GM19372 (cell line): ENCODE measurements at regions not wholly inside any gene's neighbourhood (a gene's known extent, or its start where the extent isn't known, plus 50 kb on each side); places are given as distances from the start of the nearest gene placed in this dataset.
"Not testable (repeated sequence)": the region's sequence is repeated elsewhere in the genome, so short reads cannot be mapped to it uniquely, and the experiment has no call there.

Experiments
- ATAC-seq: cut with Tn5 transposase; IDR thresholded peaks from one replicate; pipeline ENCODE4 v1.9.1; 2021; ENCODE audit warnings: mild to moderate bottlenecking, low read depth, moderate library complexity; ENCODE audit not compliant: unreplicated experiment

GRCh38 chr9:22216730-22217172, 207.6 kb upstream of the CDKN2B start:
- ATAC-seq = no peak

DNA sequence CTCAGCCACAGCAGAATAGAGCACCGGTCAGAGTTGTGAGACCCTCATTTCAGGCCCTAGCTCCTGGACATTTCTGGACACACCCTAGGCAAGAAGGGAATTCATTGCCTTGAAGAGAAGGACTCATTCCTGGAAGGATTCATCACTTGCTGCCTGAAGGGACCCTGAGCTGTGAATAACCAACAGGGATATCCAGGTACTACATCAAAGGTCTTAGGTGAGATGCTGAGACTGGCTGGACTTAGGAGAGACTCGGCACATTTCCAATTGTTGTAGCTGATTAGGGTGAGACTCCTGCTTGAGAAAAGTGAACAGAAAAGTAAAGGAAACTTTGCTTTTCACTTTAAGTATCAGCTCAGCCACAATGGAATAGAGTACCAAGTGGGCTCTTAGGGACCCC, 208.1 kb upstream of the CDKN2B start:
- no peak for ATAC-seq

DNA sequence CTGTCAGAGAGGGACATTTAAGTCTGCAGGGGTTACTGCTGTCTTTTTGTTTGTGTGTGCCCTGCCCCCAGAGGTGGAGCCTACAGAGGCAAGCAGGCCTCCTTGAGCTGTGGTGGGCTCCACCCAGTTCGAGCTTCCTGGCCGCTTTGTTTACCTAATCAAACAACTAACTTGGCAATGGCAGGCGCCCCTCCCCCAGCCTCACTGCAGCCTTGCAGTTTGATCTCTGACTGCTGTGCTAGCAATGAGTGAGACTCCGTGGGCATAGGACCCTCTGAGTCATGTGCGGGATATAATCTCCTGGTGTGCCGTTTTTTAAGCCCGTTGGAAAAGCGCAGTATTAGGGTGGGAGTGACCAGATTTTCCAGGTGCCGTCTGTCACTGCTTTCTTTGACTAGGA, 216.8 kb upstream of the CDKN2B start:
- not testable (repeated sequence) for ATAC-seq

DNA sequence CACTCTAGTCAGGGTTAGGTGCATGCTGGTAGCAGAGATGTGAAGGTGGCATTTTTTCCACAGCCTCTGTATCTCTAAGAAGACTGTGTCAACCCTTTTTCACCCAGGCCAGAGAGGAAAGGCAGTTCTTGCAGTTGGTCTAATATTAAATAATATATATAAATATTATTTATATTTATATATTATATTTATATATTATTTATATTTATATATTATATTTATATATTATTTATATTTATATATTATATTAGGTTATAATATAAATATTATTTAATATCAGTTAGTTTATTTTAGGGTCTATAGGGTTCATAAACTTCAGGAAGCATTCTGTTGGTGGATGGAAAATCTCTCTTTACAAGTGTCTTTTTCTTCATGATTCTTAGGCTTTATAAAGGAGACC, 218.6 kb upstream of the DMRTA1 start:
- ATAC-seq = no peak

GRCh38 chr9:22228542-22228941, 218.1 kb upstream of the DMRTA1 start:
- ATAC-seq = no peak

DNA sequence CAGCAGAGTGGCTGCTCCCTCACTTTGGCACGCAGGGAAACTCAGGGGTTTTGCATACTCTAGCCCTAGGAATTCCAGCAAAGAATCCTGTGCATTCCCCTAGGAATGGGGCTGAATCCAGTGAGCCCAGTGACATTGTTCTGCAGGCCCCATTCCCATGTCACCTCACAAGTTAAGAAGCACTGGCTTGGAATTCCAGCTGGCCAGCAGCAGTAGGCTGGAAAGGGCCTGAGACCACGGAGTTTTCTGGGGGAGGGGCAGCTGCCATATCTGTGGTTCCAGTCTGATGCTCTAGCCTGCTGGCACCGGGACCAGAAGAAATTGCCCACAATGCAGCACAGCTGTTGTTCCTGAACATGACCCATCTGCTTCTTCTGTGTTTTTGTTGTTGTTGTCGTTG, 217.6 kb upstream of the DMRTA1 start:
- no peak for ATAC-seq

DNA sequence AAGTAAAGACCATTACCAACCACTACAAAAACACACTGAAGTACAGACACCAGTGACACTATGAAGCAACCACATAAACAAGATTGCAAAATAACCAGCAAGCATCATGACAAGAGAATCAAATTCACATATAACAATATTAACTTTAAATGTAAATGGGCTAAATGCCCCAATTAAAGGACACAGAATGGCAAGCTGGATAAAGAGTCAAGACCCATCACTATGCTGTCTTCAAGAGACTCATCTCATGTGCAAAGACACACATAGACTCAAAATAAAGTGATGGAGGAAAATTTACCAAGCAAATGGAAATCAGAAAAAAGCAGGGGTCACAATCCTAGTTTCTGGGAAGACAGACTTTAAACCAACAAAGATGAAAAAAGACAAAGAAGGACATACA, 215.3 kb upstream of the DMRTA1 start:
- not testable (repeated sequence) for ATAC-seq

DNA sequence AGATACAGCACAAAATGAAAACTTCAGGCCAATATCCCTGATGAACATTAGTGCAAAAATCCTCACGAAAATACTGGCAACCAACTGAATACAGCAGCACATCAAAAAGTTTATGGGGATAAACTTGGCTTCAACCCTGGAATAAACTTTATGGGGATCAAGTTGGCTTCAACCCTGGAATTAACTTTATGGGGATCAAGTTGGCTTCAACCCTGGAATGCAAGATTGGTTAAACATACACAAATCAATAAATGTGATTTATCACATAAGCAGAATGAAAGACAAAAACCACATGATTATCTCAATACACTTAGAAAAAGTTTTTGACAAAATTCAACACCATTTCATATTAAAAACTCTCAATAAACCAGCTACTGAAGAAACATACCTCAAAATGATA, 213.7 kb upstream of the DMRTA1 start:
- ATAC-seq = no peak

- no peak for ATAC-seq
Measured at GRCh38 chr9:22237497-22238363, 208.9 kb upstream of the DMRTA1 start.

GRCh38 chr9:22238809-22239684, 207.6 kb upstream of the DMRTA1 start:
- no peak for ATAC-seq

- ATAC-seq = peak; percentile 72
Measured at GRCh38 chr9:22240619-22241018, 206.0 kb upstream of the DMRTA1 start.

DNA sequence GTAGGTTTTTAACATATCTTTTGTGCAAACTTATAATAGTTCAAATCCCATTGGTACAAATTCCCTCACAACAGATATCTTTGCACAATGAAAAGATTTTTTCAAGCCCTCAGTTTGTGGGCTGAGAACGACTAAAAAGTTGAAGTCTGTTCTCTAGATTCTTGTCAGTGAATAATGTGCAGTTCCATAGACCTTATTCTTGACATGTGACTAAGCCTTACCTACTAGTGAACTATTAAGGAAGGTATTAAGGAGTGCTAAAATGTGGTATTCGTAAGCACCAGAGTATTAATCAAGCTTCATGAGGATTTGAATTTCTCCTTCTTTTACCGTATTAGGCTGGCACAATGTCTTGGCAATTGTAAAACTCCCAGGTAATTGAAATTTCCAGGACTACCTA, 205.6 kb upstream of the DMRTA1 start:
- ATAC-seq = peak; percentile 11

DNA sequence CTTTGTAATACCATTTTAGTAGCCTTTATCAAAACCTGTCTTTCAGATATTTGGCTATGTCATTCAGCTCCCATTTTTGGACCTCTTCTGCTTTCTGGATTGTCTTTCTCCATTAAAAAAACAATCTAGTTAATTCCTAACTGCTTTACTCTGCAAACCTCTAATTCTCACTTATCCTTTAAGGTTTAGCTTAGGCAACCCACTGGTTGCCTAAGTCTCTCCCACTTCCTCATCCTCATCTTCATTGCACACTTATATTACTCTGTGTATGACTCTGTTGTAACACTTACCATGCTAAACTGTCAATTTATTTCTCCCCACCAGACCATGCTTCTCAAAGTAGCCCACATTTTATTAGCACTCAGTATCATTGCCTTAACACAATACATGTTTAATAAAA, 205.0 kb upstream of the DMRTA1 start:
- ATAC-seq = no peak

DNA sequence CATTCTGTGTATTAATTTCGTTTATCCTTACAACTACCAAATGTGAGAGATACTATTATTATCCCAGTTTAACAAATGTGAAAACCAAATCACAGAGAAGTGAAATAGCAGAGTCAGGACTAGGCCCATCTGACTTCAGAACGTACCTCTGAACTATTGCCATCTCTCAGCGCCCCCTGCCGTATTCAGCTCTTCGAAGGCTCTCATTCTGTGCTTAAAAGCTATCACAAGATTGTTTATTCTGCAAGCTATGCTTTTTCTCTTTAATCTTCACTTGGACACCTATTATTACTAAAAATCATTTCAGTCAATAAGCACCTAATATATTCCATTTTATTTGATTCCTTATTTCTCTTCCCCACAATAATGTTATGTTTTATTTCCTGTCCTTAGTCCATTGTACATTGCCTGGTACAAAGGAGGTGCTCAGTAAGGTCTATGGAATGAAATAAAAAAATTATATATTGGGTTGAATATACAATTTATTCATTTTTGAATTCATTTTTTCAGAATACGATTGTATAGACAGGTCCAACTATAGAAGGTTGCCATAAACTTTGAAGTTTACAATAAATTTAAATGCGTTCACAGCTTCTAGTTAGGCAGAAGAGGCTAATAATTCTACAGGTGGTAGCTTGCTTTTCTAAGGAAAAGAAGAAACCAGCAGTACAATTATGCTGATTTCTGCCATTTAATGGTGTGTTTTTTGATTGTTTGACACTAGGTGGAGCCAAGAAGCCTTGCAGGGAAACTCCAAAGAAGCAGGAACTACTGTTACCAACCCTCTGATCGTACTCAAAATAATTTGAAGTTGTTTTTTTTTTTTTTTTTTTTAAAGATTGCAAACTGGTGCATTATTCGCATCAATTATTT, 202.2 kb upstream of the DMRTA1 start:
- ATAC-seq = peak; percentile 52

- ATAC-seq = no peak
Measured at GRCh38 chr9:22255337-22255736, 191.3 kb upstream of the DMRTA1 start.

GRCh38 chr9:22256381-22256780, 190.2 kb upstream of the DMRTA1 start:
- ATAC-seq = no peak

DNA sequence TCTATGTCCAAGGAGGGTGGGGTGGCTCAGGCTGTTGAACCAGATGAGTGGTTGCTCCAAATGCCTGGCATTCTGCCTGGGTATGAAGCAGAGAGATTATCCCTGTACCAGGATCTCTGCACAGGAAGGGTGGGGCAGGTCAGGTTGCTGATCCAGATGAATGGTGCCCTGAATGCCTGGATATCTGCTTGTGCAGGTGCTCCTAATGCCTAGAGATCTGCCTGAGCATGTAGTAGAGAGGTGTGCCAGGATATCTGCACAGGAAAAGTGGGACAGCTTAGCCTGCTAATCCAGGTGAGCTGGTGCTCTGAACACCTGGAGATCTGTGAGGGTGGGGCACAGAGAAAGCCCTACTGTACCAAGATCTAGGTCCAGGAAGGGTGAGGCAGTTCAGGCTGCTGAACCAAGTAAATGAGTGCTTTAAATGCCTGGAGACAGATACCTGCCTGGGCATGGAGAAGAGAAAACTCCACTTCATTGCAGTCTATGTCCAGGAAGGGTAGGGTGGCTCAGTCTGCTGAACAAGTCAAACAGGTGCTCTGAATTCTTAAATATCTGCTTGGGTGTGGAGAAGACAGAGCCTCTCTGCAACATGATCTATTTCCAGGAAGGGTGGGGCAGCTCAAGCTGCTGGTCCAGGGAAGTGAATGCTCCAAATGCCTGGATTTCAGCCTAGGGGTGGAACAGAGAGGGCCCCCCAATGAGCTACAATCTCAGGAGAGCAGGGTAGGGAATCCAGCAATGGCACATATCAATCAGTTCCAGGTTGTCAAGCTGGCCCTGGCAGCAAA, 189.4 kb upstream of the DMRTA1 start:
- ATAC-seq = no peak

- ATAC-seq = no peak
Measured at GRCh38 chr9:22265038-22265437, 181.6 kb upstream of the DMRTA1 start.

- ATAC-seq = no peak
Measured at GRCh38 chr9:22265534-22265933, 181.1 kb upstream of the DMRTA1 start.

GRCh38 chr9:22274477-22274876, 172.1 kb upstream of the DMRTA1 start:
- ATAC-seq = no peak
